Activated CD8-positive, alpha-beta T cell treated with anti-CD3 and anti-CD28 coated beads for 36 hours (primary cell): ENCODE measurements at regions not wholly inside any gene's neighbourhood (a gene's known extent, or its start where the extent isn't known, plus 50 kb on each side); places are given as distances from the start of the nearest gene placed in this dataset.

ENCODE experiments used
- ATAC-seq: fragments of 200-7000 bp; cut with Tn5 transposase; one replicate; pipeline ENCODE4 v1.10.0; 2021; ENCODE audit warnings: mild to moderate bottlenecking, moderate library complexity
- CTCF ChIA-PET: fragments of 350-600 bp; sonication (Branson Sonifier 250); formaldehyde crosslinking; loops from one replicate; lab custom pipeline; 2021; ENCODE audit warnings: antibody characterized with exemption; lab: Charles Lee
- POLR2A ChIA-PET: fragments of 350-600 bp; sonication (Branson Sonifier 250); formaldehyde crosslinking; loops from one replicate; lab custom pipeline; 2021; ENCODE audit warnings: antibody characterized with exemption; lab: Charles Lee
- DNase-seq: peaks from one replicate; pipeline ENCODE4 v3.0.0-alpha.2; 2020
- H3K27ac Mint-ChIP-seq: one replicate; pipeline ENCODE4 v1.8.0; 2021; ENCODE audit warnings: mild to moderate bottlenecking, mixed read lengths
- H3K27me3 Mint-ChIP-seq: one replicate; pipeline ENCODE4 v1.8.0; 2021; ENCODE audit warnings: mixed read lengths
- H3K36me3 Mint-ChIP-seq: one replicate; pipeline ENCODE4 v1.8.0; 2021; ENCODE audit warnings: low read depth, mixed read lengths
- H3K4me1 Mint-ChIP-seq: one replicate; pipeline ENCODE4 v1.8.0; 2021; ENCODE audit warnings: low read depth, mixed read lengths
- H3K4me3 Mint-ChIP-seq: one replicate; pipeline ENCODE4 v1.8.0; 2021; ENCODE audit warnings: mild to moderate bottlenecking, moderate library complexity, mixed read lengths
- H3K9me3 Mint-ChIP-seq: one replicate; pipeline ENCODE4 v1.8.0; 2021; ENCODE audit warnings: mixed read lengths
- CTCF ChIP-seq: fragments of 200-600 bp; IDR thresholded peaks from one replicate; pipeline ENCODE4 v1.8.0; 2022; ENCODE audit warnings: antibody characterized with exemption, mild to moderate bottlenecking
- intact Hi-C: fragments of 100-400 bp; cut with micrococcal nuclease; formaldehyde crosslinking; loops from one replicate; pipeline ENCODE4 v1.10.0; 2022

GRCh38 chr1:214124915-214125314, 137.1 kb downstream of the PROX1 start:
- Mint-ChIP-seq H3K27me3 (peaks cover 9% of the 10 kb centered on the region), H3K4me3 (no peak overlapping the region), H3K27ac (no peak overlapping the region), H3K9me3 (no peaks in the 10 kb centered on the region), H3K36me3 (no peaks in the 10 kb centered on the region), H3K4me1 (no peaks in the 10 kb centered on the region)
- ChIA-PET CTCF (no interaction called here), POLR2A (no interaction called here)
- no peak for TF ChIP-seq CTCF
- intact Hi-C loops, result no loop called here
- no peak for DNase-seq
- no peak for ATAC-seq

- DNase-seq (no peak), ATAC-seq (no peak)
- Mint-ChIP-seq H3K27me3 (peaks cover 9% of the 10 kb centered on the region), H3K4me3 (no peak overlapping the region), H3K4me1 (no peaks in the 10 kb centered on the region), H3K36me3 (no peaks in the 10 kb centered on the region), H3K9me3 (no peaks in the 10 kb centered on the region), H3K27ac (no peak overlapping the region)
- no peak for TF ChIP-seq CTCF
- intact Hi-C loops, result no loop called here
- POLR2A ChIA-PET, result interaction anchor here (0.7 kb wide), 1 partner anchor 49 kb away, joined by 3 read pairs; no protein-coding TSS in a partner anchor
- CTCF ChIA-PET, result no interaction called here
These were observed 138.0 kb downstream of the PROX1 start for GRCh38 chr1:214125819-214126218.

DNA sequence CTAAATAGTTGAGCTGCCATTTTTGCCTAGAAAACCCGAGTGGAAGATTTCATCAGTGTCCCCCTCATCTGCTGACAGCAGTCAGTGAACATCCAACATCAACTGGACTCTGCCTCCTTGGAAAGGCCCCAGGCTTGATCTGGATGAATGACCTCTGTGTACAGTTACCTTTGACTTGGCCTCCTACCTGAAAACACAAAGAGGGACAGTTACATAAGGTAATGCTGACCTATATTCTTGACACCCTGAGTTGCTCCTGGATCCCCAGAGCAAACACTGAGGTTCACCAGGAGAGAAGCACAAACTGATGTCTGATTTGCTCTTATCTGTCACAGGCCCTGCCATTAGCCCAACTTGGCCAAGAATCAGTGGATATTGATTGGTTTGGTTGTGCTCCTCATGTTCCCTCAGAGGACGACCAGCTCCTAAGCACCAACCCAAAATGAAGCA, 138.9 kb downstream of the PROX1 start:
- CTCF ChIA-PET, result no interaction called here
- intact Hi-C loops, result no loop called here
- H3K27ac Mint-ChIP-seq, result no peak overlapping the region
- H3K4me3 Mint-ChIP-seq, result no peak overlapping the region
- TF ChIP-seq CTCF, result no peak
- no peaks in the 10 kb centered on the region for H3K9me3 Mint-ChIP-seq
- H3K4me1 Mint-ChIP-seq, result no peaks in the 10 kb centered on the region
- no peaks in the 10 kb centered on the region for H3K36me3 Mint-ChIP-seq
- POLR2A ChIA-PET, result no interaction called here
- DNase-seq, result no peak
- ATAC-seq, result no peak
- H3K27me3 Mint-ChIP-seq, result peaks cover 13% of the 10 kb centered on the region

DNA sequence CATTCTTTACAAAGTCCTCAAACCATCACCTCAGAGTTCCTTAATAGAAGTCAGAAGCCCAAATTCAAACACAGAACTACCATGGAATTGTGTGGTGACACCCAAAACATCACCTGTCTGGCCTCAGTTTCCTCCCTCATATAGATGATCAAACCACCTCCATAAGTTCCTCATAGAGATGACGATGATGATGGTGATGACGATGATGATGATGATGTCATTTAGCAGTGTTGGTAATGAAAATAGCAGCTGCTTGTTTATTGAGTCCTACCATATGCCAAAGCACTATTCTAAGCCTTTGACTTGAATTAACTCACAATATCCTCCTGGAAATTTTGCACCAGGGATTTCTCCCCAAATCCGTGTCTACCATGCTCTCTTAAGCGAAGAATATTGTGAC, 139.9 kb downstream of the PROX1 start:
- Mint-ChIP-seq H3K4me1 (no peaks in the 10 kb centered on the region), H3K9me3 (no peaks in the 10 kb centered on the region), H3K4me3 (no peak overlapping the region), H3K27ac (no peak overlapping the region), H3K27me3 (peaks cover 13% of the 10 kb centered on the region), H3K36me3 (no peaks in the 10 kb centered on the region)
- ChIA-PET CTCF (no interaction called here), POLR2A (no interaction called here)
- ATAC-seq (no peak), DNase-seq (no peak)
- TF ChIP-seq CTCF, result no peak
- intact Hi-C loops, result no loop called here

DNA sequence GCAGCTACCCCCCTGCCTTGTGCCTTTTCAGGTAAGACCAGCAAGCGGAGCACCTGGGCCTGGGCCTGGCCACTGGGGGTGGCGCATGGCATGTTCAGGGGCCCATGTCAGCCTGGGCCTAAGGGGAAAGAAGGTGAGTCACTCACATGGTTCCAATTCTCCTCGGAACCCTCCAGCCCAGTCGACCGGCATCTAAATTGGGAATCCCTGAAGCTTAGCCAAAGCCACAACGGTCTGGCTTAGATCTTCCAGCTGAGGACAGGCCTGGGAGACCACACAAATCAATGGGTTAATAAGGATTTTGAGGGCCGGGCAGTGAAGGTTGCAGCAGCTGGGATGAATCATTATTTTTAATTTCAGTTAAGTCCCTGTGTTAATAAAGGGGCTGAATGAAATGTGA, 145.1 kb upstream of the SMYD2 start:
- POLR2A ChIA-PET, result no interaction called here
- H3K36me3 Mint-ChIP-seq, result no peaks in the 10 kb centered on the region
- H3K4me1 Mint-ChIP-seq, result no peaks in the 10 kb centered on the region
- no peak for DNase-seq
- H3K9me3 Mint-ChIP-seq, result no peaks in the 10 kb centered on the region
- CTCF ChIA-PET, result interaction anchor here (0.9 kb wide), 1 partner anchor 16 kb away, joined by 3 read pairs; no protein-coding TSS in a partner anchor
- ATAC-seq, result no peak
- no peak overlapping the region for H3K4me3 Mint-ChIP-seq
- H3K27ac Mint-ChIP-seq, result no peak overlapping the region
- TF ChIP-seq CTCF, result no peak
- H3K27me3 Mint-ChIP-seq, result peaks cover 7% of the 10 kb centered on the region
- intact Hi-C loops, result no loop called here
